OCI-LY3 (cell line): ENCODE measurements at regions not wholly inside any gene's neighbourhood (a gene's known extent, or its start where the extent isn't known, plus 50 kb on each side); places are given as distances from the start of the nearest gene placed in this dataset.

Source experiments
- EZH2phosphoT487 ChIP-seq: fragments of 200-600 bp; shearing (Covaris generic); IDR thresholded peaks from 2 replicates; pipeline ENCODE4 v1.6.1; 2018; ENCODE audit warnings: antibody characterized with exemption, mixed run types, low read depth
- TF ChIP-seq, protein P1 (sequence below): fragments of 200-600, 300-600 bp; sonication (generic); IDR thresholded peaks from 2 replicates; pipeline ENCODE4 v1.5.1; 2014; ENCODE audit warnings: antibody characterized with exemption, low read length, low read depth

DNA sequence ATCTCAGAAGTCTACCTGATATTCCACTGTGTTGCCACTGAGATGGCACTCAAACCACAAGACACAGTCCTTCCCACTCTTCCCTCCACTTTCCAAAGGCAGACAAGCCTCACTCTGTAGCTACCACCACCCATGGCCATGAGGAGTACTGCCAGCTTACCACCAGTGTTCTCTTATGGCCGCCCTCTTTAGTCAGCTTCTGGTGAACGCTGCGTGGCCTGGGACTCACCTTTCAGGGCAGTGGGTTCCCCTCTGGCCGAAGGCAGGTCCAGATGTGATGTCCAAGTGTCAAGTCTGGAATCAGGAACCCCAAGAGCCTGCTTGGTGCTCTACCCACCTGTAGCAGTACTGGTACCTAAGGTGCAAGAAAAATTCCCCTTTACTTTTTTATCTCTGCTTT lies 580.8 kb downstream of the LRRIQ3 start:
- TF ChIP-seq, protein P1, sequence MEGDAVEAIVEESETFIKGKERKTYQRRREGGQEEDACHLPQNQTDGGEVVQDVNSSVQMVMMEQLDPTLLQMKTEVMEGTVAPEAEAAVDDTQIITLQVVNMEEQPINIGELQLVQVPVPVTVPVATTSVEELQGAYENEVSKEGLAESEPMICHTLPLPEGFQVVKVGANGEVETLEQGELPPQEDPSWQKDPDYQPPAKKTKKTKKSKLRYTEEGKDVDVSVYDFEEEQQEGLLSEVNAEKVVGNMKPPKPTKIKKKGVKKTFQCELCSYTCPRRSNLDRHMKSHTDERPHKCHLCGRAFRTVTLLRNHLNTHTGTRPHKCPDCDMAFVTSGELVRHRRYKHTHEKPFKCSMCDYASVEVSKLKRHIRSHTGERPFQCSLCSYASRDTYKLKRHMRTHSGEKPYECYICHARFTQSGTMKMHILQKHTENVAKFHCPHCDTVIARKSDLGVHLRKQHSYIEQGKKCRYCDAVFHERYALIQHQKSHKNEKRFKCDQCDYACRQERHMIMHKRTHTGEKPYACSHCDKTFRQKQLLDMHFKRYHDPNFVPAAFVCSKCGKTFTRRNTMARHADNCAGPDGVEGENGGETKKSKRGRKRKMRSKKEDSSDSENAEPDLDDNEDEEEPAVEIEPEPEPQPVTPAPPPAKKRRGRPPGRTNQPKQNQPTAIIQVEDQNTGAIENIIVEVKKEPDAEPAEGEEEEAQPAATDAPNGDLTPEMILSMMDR: no peak
- TF ChIP-seq EZH2phosphoT487: no peak
